ENCODE measurements at regions not wholly inside any gene's neighbourhood (a gene's known extent, or its start where the extent isn't known, plus 50 kb on each side); places are given as distances from the start of the nearest gene placed in this dataset.

DNA sequence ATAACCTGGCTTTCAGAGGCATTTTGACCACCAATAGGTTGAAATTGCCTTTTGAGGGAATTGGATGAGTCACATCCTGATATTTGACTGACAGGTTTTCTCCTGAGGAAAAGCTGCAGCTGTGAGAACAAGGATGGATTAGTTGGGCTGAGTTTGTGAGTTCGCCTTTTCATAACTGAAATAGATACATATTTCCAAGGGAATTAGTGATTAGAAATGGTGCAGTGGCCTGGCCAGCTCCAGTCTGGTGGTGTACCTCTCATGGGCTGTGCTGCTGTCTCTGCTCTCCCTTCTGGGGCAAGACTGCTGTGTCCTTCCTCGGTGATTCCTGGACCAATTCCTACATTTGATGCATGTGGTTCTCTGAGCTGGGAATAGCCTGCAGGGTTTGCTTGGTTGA is 341.3 kb downstream of the TSN start:
- H3K9ac ChIP-seq (ENCODE audit: low read length): no peak overlapping the region
- no peaks in the 10 kb centered on the region for H3K27me3 ChIP-seq (replicated peaks; ENCODE audit: control insufficient read depth, insufficient read depth, low read length)
- no peak for DNase-seq (ENCODE audit: low read depth)
- H3K4me1 ChIP-seq (ENCODE audit: control insufficient read depth, insufficient read depth, low read length): peaks cover 3% of the 10 kb centered on the region
- no peaks in the 10 kb centered on the region for H3K9me3 ChIP-seq (ENCODE audit: control insufficient read depth, low read length)
- no peaks in the 10 kb centered on the region for H3K36me3 ChIP-seq (ENCODE audit: control insufficient read depth, insufficient read depth, low read length, severe bottlenecking)
- no peak overlapping the region for H3K4me3 ChIP-seq (ENCODE audit: low read length)

DNA sequence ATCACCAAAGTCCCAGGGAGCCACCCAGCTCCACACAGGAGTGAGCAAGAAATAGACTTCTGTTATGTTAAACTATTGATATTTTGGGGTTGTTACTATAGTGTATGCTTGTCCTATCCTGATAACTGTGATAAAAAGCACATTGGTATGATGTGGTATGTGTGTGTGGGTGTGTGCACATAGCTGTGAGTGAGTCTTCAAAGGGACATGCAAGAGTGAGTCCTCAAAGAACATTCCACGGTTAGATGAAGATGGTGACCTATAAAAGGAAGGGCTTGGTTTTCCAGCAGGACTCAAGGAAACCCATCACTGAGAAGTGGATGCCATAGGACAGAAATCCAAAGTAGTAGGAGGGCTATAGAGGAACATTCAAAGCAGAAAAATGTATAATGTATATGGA is 342.9 kb downstream of the TSN start:
- Histone ChIP-seq H3K9me3 (ENCODE audit: control insufficient read depth, low read length) (no peaks in the 10 kb centered on the region), H3K4me3 (ENCODE audit: low read length) (no peak overlapping the region), H3K36me3 (ENCODE audit: control insufficient read depth, insufficient read depth, low read length, severe bottlenecking) (no peaks in the 10 kb centered on the region), H3K27me3 (replicated peaks; ENCODE audit: control insufficient read depth, insufficient read depth, low read length) (no peaks in the 10 kb centered on the region), H3K4me1 (ENCODE audit: control insufficient read depth, insufficient read depth, low read length) (peaks cover 3% of the 10 kb centered on the region), H3K9ac (ENCODE audit: low read length) (no peak overlapping the region)
- DNase-seq (ENCODE audit: low read depth): no peak

DNA sequence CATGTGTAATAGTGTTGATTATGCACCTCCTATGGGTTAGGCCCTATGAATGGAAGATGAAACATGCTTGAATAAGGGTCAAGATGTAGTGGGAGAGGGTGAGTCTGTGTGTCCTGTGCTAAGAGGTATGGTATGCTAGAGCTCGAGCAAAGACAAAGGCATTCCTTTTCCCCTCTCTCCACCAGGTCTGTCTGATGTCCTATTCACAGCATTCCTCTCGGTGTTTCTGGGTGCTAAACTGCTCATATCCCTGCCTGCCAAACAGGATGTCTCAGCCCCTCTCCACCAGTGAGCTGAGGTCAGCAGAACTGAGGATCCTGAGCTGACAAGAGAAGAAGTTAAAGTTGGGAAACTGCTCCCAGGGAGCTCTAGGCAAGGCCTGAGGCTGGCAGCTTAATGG is 344.9 kb downstream of the TSN start:
- Histone ChIP-seq H3K36me3 (ENCODE audit: control insufficient read depth, insufficient read depth, low read length, severe bottlenecking) (no peaks in the 10 kb centered on the region), H3K4me1 (ENCODE audit: control insufficient read depth, insufficient read depth, low read length) (peaks cover 3% of the 10 kb centered on the region), H3K9ac (ENCODE audit: low read length) (no peak overlapping the region), H3K27me3 (replicated peaks; ENCODE audit: control insufficient read depth, insufficient read depth, low read length) (no peaks in the 10 kb centered on the region), H3K4me3 (ENCODE audit: low read length) (no peak overlapping the region), H3K9me3 (ENCODE audit: control insufficient read depth, low read length) (no peaks in the 10 kb centered on the region)
- DNase-seq (ENCODE audit: low read depth): no peak

DNA sequence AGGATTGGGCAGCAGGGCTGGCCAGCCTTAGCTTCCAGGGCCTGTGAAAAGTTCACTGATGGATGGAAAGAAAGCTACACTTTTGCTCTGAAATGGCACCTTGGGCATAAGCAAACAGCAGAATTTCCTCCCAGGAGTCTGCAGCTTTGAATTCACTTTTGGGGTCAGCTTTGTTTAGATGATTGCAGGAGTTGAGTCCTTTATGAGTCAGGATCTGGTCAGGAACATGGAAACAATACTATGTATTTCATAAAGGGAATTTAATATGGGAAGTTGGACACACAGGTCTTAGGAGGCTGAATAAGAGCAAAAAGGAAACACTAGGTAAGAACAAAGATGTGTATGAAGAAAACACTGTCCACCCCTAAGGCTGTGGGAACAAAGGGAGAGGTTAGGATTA is 345.3 kb downstream of the TSN start:
- no peak overlapping the region for H3K9ac ChIP-seq (ENCODE audit: low read length)
- H3K4me3 ChIP-seq (ENCODE audit: low read length): no peak overlapping the region
- no peaks in the 10 kb centered on the region for H3K27me3 ChIP-seq (replicated peaks; ENCODE audit: control insufficient read depth, insufficient read depth, low read length)
- H3K36me3 ChIP-seq (ENCODE audit: control insufficient read depth, insufficient read depth, low read length, severe bottlenecking): no peaks in the 10 kb centered on the region
- DNase-seq (ENCODE audit: low read depth): no peak
- H3K4me1 ChIP-seq (ENCODE audit: control insufficient read depth, insufficient read depth, low read length): peaks cover 3% of the 10 kb centered on the region
- H3K9me3 ChIP-seq (ENCODE audit: control insufficient read depth, low read length): no peaks in the 10 kb centered on the region

DNA sequence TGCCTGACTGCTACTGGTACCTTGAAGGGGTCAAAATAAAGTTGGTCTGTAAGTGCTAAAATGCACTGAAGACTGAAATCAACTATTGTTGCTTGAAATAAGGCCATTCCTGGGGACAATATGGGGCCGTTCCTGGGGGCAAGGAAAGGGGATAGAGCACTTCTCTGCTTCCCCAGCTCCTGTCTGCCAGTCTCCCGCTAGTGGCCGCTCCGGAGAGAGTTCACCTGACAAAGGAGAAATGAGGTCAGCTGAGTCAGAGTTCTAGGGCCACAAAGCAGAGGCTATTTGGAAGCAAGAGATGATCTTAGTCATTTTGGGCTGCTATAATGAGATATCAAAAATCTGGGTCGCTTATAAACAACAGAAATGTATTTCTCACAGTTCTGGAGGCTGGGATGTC is 345.9 kb downstream of the TSN start:
- Histone ChIP-seq H3K27me3 (replicated peaks; ENCODE audit: control insufficient read depth, insufficient read depth, low read length) (peaks cover 4% of the 10 kb centered on the region), H3K9me3 (ENCODE audit: control insufficient read depth, low read length) (no peaks in the 10 kb centered on the region), H3K4me3 (ENCODE audit: low read length) (no peak overlapping the region), H3K9ac (ENCODE audit: low read length) (no peak overlapping the region), H3K4me1 (ENCODE audit: control insufficient read depth, insufficient read depth, low read length) (peaks cover 3% of the 10 kb centered on the region), H3K36me3 (ENCODE audit: control insufficient read depth, insufficient read depth, low read length, severe bottlenecking) (no peaks in the 10 kb centered on the region)
- DNase-seq (ENCODE audit: low read depth): no peak

DNA sequence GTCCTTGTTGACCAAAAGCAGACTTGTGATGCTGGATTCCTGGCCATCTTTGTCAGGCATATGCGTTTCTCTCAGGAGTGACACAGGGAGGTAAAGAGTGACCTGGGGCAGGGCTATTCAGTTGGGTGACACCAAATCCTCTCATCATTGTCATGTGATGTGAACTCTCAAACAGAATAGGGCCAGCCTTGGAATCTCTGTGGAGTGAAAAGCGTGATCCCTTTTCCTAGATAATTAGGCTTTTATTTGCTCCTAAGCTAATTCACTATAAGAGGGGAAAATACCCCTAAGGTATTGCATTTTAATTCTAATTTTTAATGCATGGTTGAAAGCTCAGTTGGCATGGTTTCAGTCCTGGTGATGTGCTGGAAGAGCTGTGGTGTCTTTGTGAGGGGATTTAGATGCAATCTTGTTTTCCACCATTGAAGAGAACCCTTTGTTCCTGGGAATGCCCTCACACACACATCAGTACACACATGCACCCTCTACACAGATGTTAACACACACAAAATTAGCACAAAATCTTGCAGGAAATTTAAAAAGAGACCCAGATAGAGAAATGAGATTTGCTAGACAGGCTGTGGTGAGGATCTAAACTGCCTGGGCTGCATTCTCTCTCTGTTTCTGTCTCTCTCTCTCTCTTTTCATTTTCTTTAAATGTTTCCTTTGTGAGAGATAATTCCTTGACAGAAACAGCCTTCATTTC is 349.9 kb downstream of the TSN start:
- peaks cover 3% of the 10 kb centered on the region for H3K4me1 ChIP-seq (ENCODE audit: control insufficient read depth, insufficient read depth, low read length)
- peaks cover 6% of the 10 kb centered on the region for H3K27me3 ChIP-seq (replicated peaks; ENCODE audit: control insufficient read depth, insufficient read depth, low read length)
- no peaks in the 10 kb centered on the region for H3K36me3 ChIP-seq (ENCODE audit: control insufficient read depth, insufficient read depth, low read length, severe bottlenecking)
- H3K9me3 ChIP-seq (ENCODE audit: control insufficient read depth, low read length): no peaks in the 10 kb centered on the region
- H3K9ac ChIP-seq (ENCODE audit: low read length): no peak overlapping the region
- H3K4me3 ChIP-seq (ENCODE audit: low read length): no peak overlapping the region
- no peak for DNase-seq (ENCODE audit: low read depth)

DNA sequence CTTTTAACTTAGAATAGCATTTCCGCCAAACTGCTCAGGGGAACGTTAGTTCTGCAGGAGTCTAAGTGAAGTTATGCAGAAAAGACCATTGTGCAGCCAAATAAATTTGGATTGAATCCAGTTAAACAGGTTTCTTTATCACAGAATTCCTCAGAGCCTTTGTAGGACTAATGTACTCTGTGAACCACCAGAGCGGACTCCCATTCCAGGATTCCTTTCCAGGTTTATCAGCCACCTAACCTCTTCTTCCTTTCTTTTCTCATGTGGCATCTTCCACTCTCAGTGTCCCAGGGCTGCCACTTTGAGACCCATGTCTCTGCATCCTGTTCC is 350.4 kb downstream of the TSN start:
- Histone ChIP-seq H3K9me3 (ENCODE audit: control insufficient read depth, low read length) (no peaks in the 10 kb centered on the region), H3K4me1 (ENCODE audit: control insufficient read depth, insufficient read depth, low read length) (no peaks in the 10 kb centered on the region), H3K9ac (ENCODE audit: low read length) (no peak overlapping the region), H3K27me3 (replicated peaks; ENCODE audit: control insufficient read depth, insufficient read depth, low read length) (peaks cover 6% of the 10 kb centered on the region), H3K36me3 (ENCODE audit: control insufficient read depth, insufficient read depth, low read length, severe bottlenecking) (no peaks in the 10 kb centered on the region), H3K4me3 (ENCODE audit: low read length) (no peak overlapping the region)
- no peak for DNase-seq (ENCODE audit: low read depth)

DNA sequence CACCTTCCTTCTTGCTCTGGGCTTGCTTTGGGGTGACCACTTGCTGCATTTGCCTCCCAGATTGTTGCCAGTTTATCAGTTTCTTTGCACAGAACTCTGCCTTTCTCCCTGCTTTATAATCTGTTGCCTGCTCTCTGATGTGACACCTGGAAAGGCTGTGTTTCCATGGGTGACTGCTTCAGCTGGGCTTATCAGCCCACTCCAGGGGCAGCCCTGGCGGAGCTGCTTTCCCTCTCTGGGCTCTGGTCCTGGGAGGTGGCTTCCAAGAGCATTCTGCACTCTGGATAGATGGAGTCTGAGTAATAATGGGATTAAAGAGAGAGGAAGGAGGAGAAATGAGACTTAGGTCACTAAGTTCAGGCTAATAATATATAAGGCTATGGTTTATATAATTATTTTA is 352.7 kb downstream of the TSN start:
- no peak overlapping the region for H3K9ac ChIP-seq (ENCODE audit: low read length)
- H3K9me3 ChIP-seq (ENCODE audit: control insufficient read depth, low read length): no peaks in the 10 kb centered on the region
- H3K4me3 ChIP-seq (ENCODE audit: low read length): no peak overlapping the region
- no peaks in the 10 kb centered on the region for H3K36me3 ChIP-seq (ENCODE audit: control insufficient read depth, insufficient read depth, low read length, severe bottlenecking)
- no peak for DNase-seq (ENCODE audit: low read depth)
- H3K4me1 ChIP-seq (ENCODE audit: control insufficient read depth, insufficient read depth, low read length): no peaks in the 10 kb centered on the region
- H3K27me3 ChIP-seq (replicated peaks; ENCODE audit: control insufficient read depth, insufficient read depth, low read length): peaks cover 6% of the 10 kb centered on the region

DNA sequence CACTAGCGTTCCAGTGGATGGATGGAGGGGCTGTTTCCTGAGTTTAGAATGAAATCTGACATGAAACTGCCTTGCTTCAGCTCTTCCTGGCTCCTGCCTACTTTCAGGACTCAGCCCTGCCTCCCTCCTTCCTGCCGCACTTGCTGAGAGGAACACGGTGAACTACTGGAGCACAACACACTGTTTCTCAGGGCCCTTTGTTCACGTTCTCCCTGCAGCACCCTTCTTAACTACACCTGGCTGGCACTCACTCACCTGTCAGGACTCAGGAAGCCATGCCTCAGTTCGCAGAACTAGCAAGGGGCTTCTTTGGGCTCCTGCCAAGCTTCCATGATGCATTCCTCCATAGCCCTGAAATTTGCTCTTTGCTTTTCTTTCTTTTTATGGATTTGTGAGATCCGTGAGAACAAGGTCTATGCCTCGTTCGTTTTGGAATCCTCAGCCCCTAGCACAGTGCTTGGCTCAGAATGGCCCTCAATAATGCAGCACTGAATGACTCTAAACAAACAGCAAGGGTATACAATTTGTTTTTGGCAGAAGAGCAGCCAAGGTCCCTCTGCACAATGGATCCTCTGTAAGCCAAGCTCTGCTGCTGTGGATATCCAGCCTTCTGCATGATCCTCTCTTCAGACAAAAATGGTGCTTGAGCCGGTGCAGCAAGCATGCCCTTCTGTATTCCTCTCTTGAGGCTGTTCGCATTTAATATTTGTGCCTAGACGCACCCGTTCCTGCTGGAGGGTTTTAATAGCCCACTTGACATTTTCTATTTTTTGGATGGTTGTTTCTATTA is 357.0 kb downstream of the TSN start:
- no peaks in the 10 kb centered on the region for H3K36me3 ChIP-seq (ENCODE audit: control insufficient read depth, insufficient read depth, low read length, severe bottlenecking)
- no peak overlapping the region for H3K4me3 ChIP-seq (ENCODE audit: low read length)
- no peaks in the 10 kb centered on the region for H3K4me1 ChIP-seq (ENCODE audit: control insufficient read depth, insufficient read depth, low read length)
- no peak for DNase-seq (ENCODE audit: low read depth)
- H3K27me3 ChIP-seq (replicated peaks; ENCODE audit: control insufficient read depth, insufficient read depth, low read length): peaks cover 2% of the 10 kb centered on the region
- H3K9me3 ChIP-seq (ENCODE audit: control insufficient read depth, low read length): no peaks in the 10 kb centered on the region
- no peak overlapping the region for H3K9ac ChIP-seq (ENCODE audit: low read length)

DNA sequence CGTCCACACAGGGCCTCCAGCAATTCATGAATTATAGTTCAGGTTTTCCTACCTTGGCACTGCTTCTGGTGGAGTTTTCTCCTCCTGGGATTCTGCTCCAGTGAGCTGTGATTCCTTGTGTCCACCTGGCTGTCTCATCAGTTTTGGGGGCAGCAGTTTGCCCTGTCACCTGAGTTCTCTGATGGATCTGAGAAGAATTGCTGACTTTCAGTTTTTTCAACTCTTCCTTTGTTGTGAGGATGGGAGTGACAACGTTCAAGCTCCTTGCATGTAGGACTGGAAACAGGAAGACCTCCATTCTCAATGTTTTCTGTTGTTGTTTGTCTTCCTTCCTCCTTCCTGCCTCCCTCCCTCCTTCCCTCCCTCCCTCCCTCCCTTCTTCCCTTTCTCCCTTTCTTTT is 359.0 kb downstream of the TSN start:
- no peak overlapping the region for H3K4me3 ChIP-seq (ENCODE audit: low read length)
- no peaks in the 10 kb centered on the region for H3K9me3 ChIP-seq (ENCODE audit: control insufficient read depth, low read length)
- H3K9ac ChIP-seq (ENCODE audit: low read length): no peak overlapping the region
- no peaks in the 10 kb centered on the region for H3K4me1 ChIP-seq (ENCODE audit: control insufficient read depth, insufficient read depth, low read length)
- H3K36me3 ChIP-seq (ENCODE audit: control insufficient read depth, insufficient read depth, low read length, severe bottlenecking): no peaks in the 10 kb centered on the region
- H3K27me3 ChIP-seq (replicated peaks; ENCODE audit: control insufficient read depth, insufficient read depth, low read length): peaks cover 2% of the 10 kb centered on the region
- DNase-seq (ENCODE audit: low read depth): no peak

DNA sequence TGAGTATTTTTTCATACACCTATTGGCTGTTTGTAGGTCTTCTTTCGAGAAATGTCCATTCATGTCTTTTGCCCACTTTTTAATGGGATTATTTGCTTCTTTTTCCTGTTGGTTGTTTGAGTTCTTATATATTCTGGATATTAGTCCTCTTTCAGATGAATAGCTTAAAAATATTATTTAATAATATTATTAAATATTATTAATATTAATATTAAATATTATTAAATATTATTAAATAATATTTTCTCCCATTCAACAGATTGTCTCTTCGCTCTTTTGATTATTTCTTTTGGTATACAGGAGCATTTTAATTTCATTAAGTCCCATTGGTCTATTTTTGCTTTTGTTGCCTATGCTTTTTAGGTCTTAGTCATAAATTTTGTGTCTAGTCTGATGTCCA is 361.9 kb downstream of the TSN start:
- H3K4me3 ChIP-seq (ENCODE audit: low read length): no peak overlapping the region
- no peaks in the 10 kb centered on the region for H3K36me3 ChIP-seq (ENCODE audit: control insufficient read depth, insufficient read depth, low read length, severe bottlenecking)
- H3K27me3 ChIP-seq (replicated peaks; ENCODE audit: control insufficient read depth, insufficient read depth, low read length): peaks cover 2% of the 10 kb centered on the region
- no peaks in the 10 kb centered on the region for H3K9me3 ChIP-seq (ENCODE audit: control insufficient read depth, low read length)
- H3K9ac ChIP-seq (ENCODE audit: low read length): no peak overlapping the region
- DNase-seq (ENCODE audit: low read depth): no peak
- H3K4me1 ChIP-seq (ENCODE audit: control insufficient read depth, insufficient read depth, low read length): no peaks in the 10 kb centered on the region

DNA sequence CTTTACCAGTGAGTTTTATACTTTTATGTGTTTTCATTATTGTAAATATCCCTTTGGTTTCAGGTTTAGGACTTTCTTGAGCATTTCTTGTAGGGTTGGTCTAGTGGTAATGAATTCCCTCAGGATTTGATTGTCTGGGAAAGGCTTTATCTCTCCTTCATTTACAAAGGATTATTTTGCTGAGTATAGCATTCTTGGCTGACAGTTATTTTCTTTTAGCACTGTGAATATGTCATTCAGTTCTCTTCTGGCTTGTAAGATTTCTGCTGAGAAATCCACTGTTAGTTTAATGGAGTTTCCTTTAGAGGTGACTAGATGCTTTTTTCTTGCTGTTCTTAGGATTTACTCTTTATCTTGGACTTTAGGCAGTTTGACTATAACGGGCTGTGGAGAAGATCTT is 373.9 kb downstream of the TSN start:
- Histone ChIP-seq H3K4me3 (ENCODE audit: low read length) (no peak overlapping the region), H3K36me3 (ENCODE audit: control insufficient read depth, insufficient read depth, low read length, severe bottlenecking) (no peaks in the 10 kb centered on the region), H3K9ac (ENCODE audit: low read length) (no peak overlapping the region), H3K27me3 (replicated peaks; ENCODE audit: control insufficient read depth, insufficient read depth, low read length) (no peaks in the 10 kb centered on the region), H3K4me1 (ENCODE audit: control insufficient read depth, insufficient read depth, low read length) (peaks cover 6% of the 10 kb centered on the region), H3K9me3 (ENCODE audit: control insufficient read depth, low read length) (peaks cover 34% of the 10 kb centered on the region)
- no peak for DNase-seq (ENCODE audit: low read depth)
